ENCODE measurements at regions not wholly inside any gene's neighbourhood (a gene's known extent, or its start where the extent isn't known, plus 50 kb on each side); places are given as distances from the start of the nearest gene placed in this dataset.
"Not testable (repeated sequence)": the region's sequence is repeated elsewhere in the genome, so short reads cannot be mapped to it uniquely, and the experiment has no call there.

- Mint-ChIP-seq H3K9me3 (ENCODE audit: unreplicated experiment) (no peaks in the 10 kb centered on the region), H3K27ac (ENCODE audit: unreplicated experiment) (no peak overlapping the region), H3K36me3 (ENCODE audit: low read depth, unreplicated experiment) (no peaks in the 10 kb centered on the region), H3K4me3 (ENCODE audit: unreplicated experiment) (no peak overlapping the region), H3K4me1 (ENCODE audit: unreplicated experiment) (no peaks in the 10 kb centered on the region), H3K27me3 (ENCODE audit: unreplicated experiment) (no peaks in the 10 kb centered on the region)
- TF ChIP-seq CTCF (IDR thresholded peaks at IDR 0.05; ENCODE audit: unreplicated experiment), result no peak
- no peak for DNase-seq (ENCODE audit: low spot score)
Measured at GRCh38 chr13:38239874-38240273, 109.8 kb upstream of the UFM1 start.

- Mint-ChIP-seq H3K27ac (ENCODE audit: unreplicated experiment) (no peak overlapping the region), H3K36me3 (ENCODE audit: low read depth, unreplicated experiment) (no peaks in the 10 kb centered on the region), H3K9me3 (ENCODE audit: unreplicated experiment) (no peaks in the 10 kb centered on the region), H3K4me1 (ENCODE audit: unreplicated experiment) (no peaks in the 10 kb centered on the region), H3K4me3 (ENCODE audit: unreplicated experiment) (no peak overlapping the region), H3K27me3 (ENCODE audit: unreplicated experiment) (no peaks in the 10 kb centered on the region)
- no peak for TF ChIP-seq CTCF (IDR thresholded peaks at IDR 0.05; ENCODE audit: unreplicated experiment)
- DNase-seq (ENCODE audit: low spot score), result no peak
Measured at GRCh38 chr13:38228322-38228721, 121.3 kb upstream of the UFM1 start.

- Mint-ChIP-seq H3K27ac (ENCODE audit: unreplicated experiment) (no peak overlapping the region), H3K4me1 (ENCODE audit: unreplicated experiment) (no peaks in the 10 kb centered on the region), H3K27me3 (ENCODE audit: unreplicated experiment) (no peaks in the 10 kb centered on the region), H3K36me3 (ENCODE audit: low read depth, unreplicated experiment) (no peaks in the 10 kb centered on the region), H3K9me3 (ENCODE audit: unreplicated experiment) (no peaks in the 10 kb centered on the region), H3K4me3 (ENCODE audit: unreplicated experiment) (no peak overlapping the region)
- no peak for TF ChIP-seq CTCF (IDR thresholded peaks at IDR 0.05; ENCODE audit: unreplicated experiment)
- no peak for DNase-seq (ENCODE audit: low spot score)
Measured at GRCh38 chr13:38226496-38226895, 123.2 kb upstream of the UFM1 start.

GRCh38 chr13:38223089-38223488 lies 126.6 kb upstream of the UFM1 start:
- Mint-ChIP-seq H3K27me3 (ENCODE audit: unreplicated experiment) (no peaks in the 10 kb centered on the region), H3K27ac (ENCODE audit: unreplicated experiment) (no peak overlapping the region), H3K4me1 (ENCODE audit: unreplicated experiment) (no peaks in the 10 kb centered on the region), H3K36me3 (ENCODE audit: low read depth, unreplicated experiment) (no peaks in the 10 kb centered on the region), H3K9me3 (ENCODE audit: unreplicated experiment) (no peaks in the 10 kb centered on the region), H3K4me3 (ENCODE audit: unreplicated experiment) (no peak overlapping the region)
- TF ChIP-seq CTCF (IDR thresholded peaks at IDR 0.05; ENCODE audit: unreplicated experiment), result no peak
- DNase-seq (ENCODE audit: low spot score), result peak; percentile 32

GRCh38 chr13:38221120-38221519 lies 128.5 kb upstream of the UFM1 start:
- H3K27ac Mint-ChIP-seq (ENCODE audit: unreplicated experiment); H3K4me1 Mint-ChIP-seq (ENCODE audit: unreplicated experiment); H3K27me3 Mint-ChIP-seq (ENCODE audit: unreplicated experiment); H3K4me3 Mint-ChIP-seq (ENCODE audit: unreplicated experiment); DNase-seq (ENCODE audit: low spot score); H3K36me3 Mint-ChIP-seq (ENCODE audit: low read depth, unreplicated experiment); H3K9me3 Mint-ChIP-seq (ENCODE audit: unreplicated experiment): not testable (repeated sequence)

GRCh38 chr13:38216181-38216580 lies 133.5 kb upstream of the UFM1 start:
- TF ChIP-seq CTCF (IDR thresholded peaks at IDR 0.05; ENCODE audit: unreplicated experiment), result no peak
- no peak overlapping the region for H3K27ac Mint-ChIP-seq (ENCODE audit: unreplicated experiment)
- no peaks in the 10 kb centered on the region for H3K4me1 Mint-ChIP-seq (ENCODE audit: unreplicated experiment)
- H3K36me3 Mint-ChIP-seq (ENCODE audit: low read depth, unreplicated experiment), result no peaks in the 10 kb centered on the region
- DNase-seq (ENCODE audit: low spot score), result no peak
- H3K4me3 Mint-ChIP-seq (ENCODE audit: unreplicated experiment), result no peak overlapping the region
- H3K27me3 Mint-ChIP-seq (ENCODE audit: unreplicated experiment), result peaks cover 2% of the 10 kb centered on the region
- H3K9me3 Mint-ChIP-seq (ENCODE audit: unreplicated experiment), result no peaks in the 10 kb centered on the region

Data from endothelial cell (in vitro differentiated cells).